H9 (cell line): ENCODE measurements at regions not wholly inside any gene's neighbourhood (a gene's known extent, or its start where the extent isn't known, plus 50 kb on each side); places are given as distances from the start of the nearest gene placed in this dataset.

Source experiments
- DNase-seq: peaks from one replicate; pipeline ENCODE4 v3.0.0-alpha.2; 2017
- H2AFZ ChIP-seq: one replicate; pipeline ENCODE4 v1.6.1; 2013; ENCODE audit warnings: mild to moderate bottlenecking, low read length, control low read depth, moderate library complexity
- H2AK5ac ChIP-seq: 2 replicates; pipeline ENCODE4 v1.6.1; 2013; ENCODE audit warnings: low read length, control low read depth, mixed read lengths; ENCODE audit not compliant: insufficient read length
- H2BK120ac ChIP-seq: one replicate; pipeline ENCODE4 v1.6.1; 2013; ENCODE audit warnings: low read depth, mild to moderate bottlenecking, low read length, control low read depth, inconsistent platforms; ENCODE audit not compliant: poor library complexity, severe bottlenecking
- H2BK12ac ChIP-seq: 2 replicates; pipeline ENCODE4 v1.6.1; 2013; ENCODE audit warnings: low read length, control low read depth, mixed read lengths, low read depth; ENCODE audit not compliant: insufficient read length
- H2BK15ac ChIP-seq: 2 replicates; pipeline ENCODE4 v1.6.1; 2013; ENCODE audit warnings: low read depth, low read length, control low read depth
- H2BK20ac ChIP-seq: one replicate; pipeline ENCODE4 v1.6.1; 2013; ENCODE audit warnings: low read depth, mild to moderate bottlenecking, low read length, control low read depth, inconsistent platforms; ENCODE audit not compliant: poor library complexity, severe bottlenecking
- H2BK5ac ChIP-seq: 2 replicates; pipeline ENCODE4 v1.6.1; 2013; ENCODE audit warnings: low read length, control low read depth, mixed read lengths; ENCODE audit not compliant: insufficient read length
- H3K14ac ChIP-seq: 2 replicates; pipeline ENCODE4 v1.6.1; 2013; ENCODE audit warnings: low read length, control low read depth; ENCODE audit not compliant: insufficient read depth
- H3K18ac ChIP-seq: 2 replicates; pipeline ENCODE4 v1.6.1; 2013; ENCODE audit warnings: low read depth, mild to moderate bottlenecking, mixed read lengths, low read length, control low read depth; ENCODE audit not compliant: insufficient read length
- H3K23ac ChIP-seq: 2 replicates; pipeline ENCODE4 v1.6.1; 2013; ENCODE audit warnings: low read length, control low read depth, mixed read lengths, low read depth; ENCODE audit not compliant: insufficient read length
- H3K23me2 ChIP-seq: 2 replicates; pipeline ENCODE4 v1.6.1; 2013; ENCODE audit warnings: low read depth, mild to moderate bottlenecking, mixed read lengths, low read length, control low read depth; ENCODE audit not compliant: insufficient read length, poor library complexity, severe bottlenecking
- H3K27ac ChIP-seq: 2 replicates; pipeline ENCODE4 v1.5.1; 2013; ENCODE audit warnings: low read length, control low read depth, mixed read lengths, low read depth; ENCODE audit not compliant: insufficient read length
- H3K27me3 ChIP-seq: 2 replicates; pipeline ENCODE4 v1.6.1; 2013; ENCODE audit warnings: low read length, control low read depth, inconsistent platforms; ENCODE audit not compliant: insufficient read depth
- H3K4ac ChIP-seq: 2 replicates; pipeline ENCODE4 v1.6.1; 2013; ENCODE audit warnings: low read depth, mild to moderate bottlenecking, control low read depth, inconsistent platforms, low read length, moderate library complexity
- H3K4me1 ChIP-seq: 2 replicates; pipeline ENCODE4 v1.6.1; 2013; ENCODE audit warnings: low read length, control low read depth, inconsistent platforms; ENCODE audit not compliant: insufficient read depth
- H3K4me2 ChIP-seq: 2 replicates; pipeline ENCODE4 v1.6.1; 2013; ENCODE audit warnings: low read length, control low read depth, mixed read lengths; ENCODE audit not compliant: insufficient read length, insufficient read depth
- H3K56ac ChIP-seq: 2 replicates; pipeline ENCODE4 v1.6.1; 2013; ENCODE audit warnings: low read depth, mild to moderate bottlenecking, mixed read lengths, low read length, control low read depth; ENCODE audit not compliant: insufficient read length
- H3K79me1 ChIP-seq: 2 replicates; pipeline ENCODE4 v1.6.1; 2013; ENCODE audit warnings: low read depth, mild to moderate bottlenecking, moderate library complexity, low read length, control low read depth, inconsistent platforms; ENCODE audit not compliant: insufficient read depth, poor library complexity, severe bottlenecking
- H3K79me2 ChIP-seq: 2 replicates; pipeline ENCODE4 v1.6.1; 2013; ENCODE audit warnings: low read length, control low read depth, inconsistent platforms; ENCODE audit not compliant: insufficient read depth
- H3K9ac ChIP-seq: 2 replicates; pipeline ENCODE4 v1.6.1; 2013; ENCODE audit warnings: low read length, control low read depth, mixed read lengths; ENCODE audit not compliant: insufficient read length; ENCODE audit errors: extremely low read depth
- H3K9me3 ChIP-seq: one replicate; pipeline ENCODE4 v1.6.1; 2013; ENCODE audit warnings: low read depth, low read length, inconsistent platforms; ENCODE audit not compliant: control insufficient read depth
- H3T11ph ChIP-seq: one replicate; pipeline ENCODE4 v1.6.1; 2013; ENCODE audit warnings: mild to moderate bottlenecking, low read length, control low read depth, inconsistent platforms
- H4K20me1 ChIP-seq: one replicate; pipeline ENCODE4 v1.6.1; 2013; ENCODE audit not compliant: control insufficient read depth, insufficient read length, insufficient read depth
- H4K5ac ChIP-seq: 2 replicates; pipeline ENCODE4 v1.6.1; 2013; ENCODE audit warnings: low read depth, mild to moderate bottlenecking, mixed read lengths, low read length, control low read depth; ENCODE audit not compliant: insufficient read length
- H4K8ac ChIP-seq: replicated peaks from 2 replicates; pipeline ENCODE4 v1.6.1; 2013; ENCODE audit warnings: low read length, control low read depth, mixed read lengths, low read depth; ENCODE audit not compliant: insufficient read length
- H4K91ac ChIP-seq: 2 replicates; pipeline ENCODE4 v1.6.1; 2013; ENCODE audit warnings: low read depth, mild to moderate bottlenecking, moderate library complexity, mixed read lengths, low read length, control low read depth; ENCODE audit not compliant: insufficient read length
- H3K27ac Mint-ChIP-seq, 3 experiments: 2 replicates in 2 of 3; 3 replicates in 1 of 3; pipeline ENCODE4 v1.8.0; 2020 to 2021; ENCODE audit warnings: mixed read lengths in 3 of 3, mild to moderate bottlenecking in 1 of 3, moderate library complexity in 1 of 3
- H3K27me3 Mint-ChIP-seq: 2 replicates; pipeline ENCODE4 v1.8.0; 2021; ENCODE audit warnings: low read depth, mild to moderate bottlenecking, moderate library complexity, mixed read lengths
- H3K36me3 Mint-ChIP-seq, 3 experiments: 2 replicates in 2 of 3; 3 replicates in 1 of 3; pipeline ENCODE4 v1.8.0; 2020 to 2021; ENCODE audit warnings: low read depth in 3 of 3, mixed read lengths in 3 of 3; ENCODE audit not compliant: insufficient read depth in 1 of 3
- H3K4me1 Mint-ChIP-seq, 2 experiments: 2 replicates each; pipeline ENCODE4 v1.8.0; 2020; ENCODE audit warnings: mixed read lengths in 2 of 2
- H3K4me3 Mint-ChIP-seq, 2 experiments: 2 replicates in 1 of 2; 3 replicates in 1 of 2; pipeline ENCODE4 v1.8.0; 2020 to 2021; ENCODE audit warnings: mild to moderate bottlenecking in 2 of 2, mixed read lengths in 2 of 2, moderate library complexity in 1 of 2
- H3K9me3 Mint-ChIP-seq, 2 experiments: 2 replicates in 1 of 2; 3 replicates in 1 of 2; pipeline ENCODE4 v1.8.0; 2020; ENCODE audit warnings: mild to moderate bottlenecking in 2 of 2, mixed read lengths in 2 of 2, moderate library complexity in 1 of 2
- CTCF ChIP-seq: fragments of 200-600 bp; sonication (generic); conservative IDR thresholded peaks from 3 replicates; pipeline ENCODE4 v1.8.0; 2021; ENCODE audit warnings: antibody characterized with exemption, mild to moderate bottlenecking
- WGBS: extraction: QIAGEN DNeasy Blood & Tissue Kit; methylation state at CpG from one replicate; pipeline ENCODE4 v1.1.7; 2013; ENCODE audit warnings: missing lambda C conversion rate, low lambda C conversion rate, mixed read lengths; ENCODE audit not compliant: insufficient read length; ENCODE audit errors: extremely low coverage; 5-methylcytosine and 5-hydroxymethylcytosine counted together

- Mint-ChIP-seq H3K27ac (no peak overlapping the region; a peak in 1 of 7 replicates), H3K27me3 (peaks cover 82% of the 10 kb centered on the region), H3K4me3 (peak overlapping the region; percentile 72 to 82), H3K36me3 (peaks cover 0 to 2% (median 0%) of the 10 kb centered on the region in 3 experiments; a peak in 1 of 7 replicates), H3K4me1 (peaks cover 34 to 41% of the 10 kb centered on the region in 2 experiments), H3K9me3 (peaks cover 4 to 6% of the 10 kb centered on the region in 2 experiments; a peak in 3 of 5 replicates)
- Histone ChIP-seq H2BK15ac (no peak overlapping the region), H3K18ac (no peak overlapping the region), H3K79me1 (no peaks in the 10 kb centered on the region), H3K4me1 (no peaks in the 10 kb centered on the region), H2BK5ac (no peak overlapping the region), H2BK120ac (no peak overlapping the region), H2BK20ac (no peak overlapping the region), H3K23ac (no peak overlapping the region), H3K4me2 (peak overlapping the region; percentile 92), H4K5ac (no peak overlapping the region), H2AFZ (peak overlapping the region; percentile 29), H3K79me2 (no peaks in the 10 kb centered on the region), H3K27me3 (peaks cover 14% of the 10 kb centered on the region; the same call in 1 of the 2 replicates), H2AK5ac (no peak overlapping the region), H3K56ac (no peak overlapping the region), H3K23me2 (peaks cover 18% of the 10 kb centered on the region), H4K8ac (no peak overlapping the region), H2BK12ac (no peak overlapping the region), H3T11ph (no peak overlapping the region), H3K27ac (no peak overlapping the region), H3K4ac (no peak overlapping the region), H4K91ac (no peak overlapping the region), H3K9me3 (no peaks in the 10 kb centered on the region), H3K14ac (no peak overlapping the region), H4K20me1 (no peaks in the 10 kb centered on the region), H3K9ac (peak overlapping the region; percentile 9)
- WGBS, result no CpG with 5 or more reads among the region's 16 CpGs
- no peak for TF ChIP-seq CTCF
- no peak for DNase-seq
These were observed 185.4 kb downstream of the TRIM27 start for GRCh38 chr6:28738396-28738765.
